GM21786 (cell line): ENCODE measurements at regions not wholly inside any gene's neighbourhood (a gene's known extent, or its start where the extent isn't known, plus 50 kb on each side); places are given as distances from the start of the nearest gene placed in this dataset.

Experiments used
- ATAC-seq: cut with Tn5 transposase; IDR thresholded peaks from one replicate; pipeline ENCODE4 v1.9.1; 2021; ENCODE audit not compliant: unreplicated experiment

DNA sequence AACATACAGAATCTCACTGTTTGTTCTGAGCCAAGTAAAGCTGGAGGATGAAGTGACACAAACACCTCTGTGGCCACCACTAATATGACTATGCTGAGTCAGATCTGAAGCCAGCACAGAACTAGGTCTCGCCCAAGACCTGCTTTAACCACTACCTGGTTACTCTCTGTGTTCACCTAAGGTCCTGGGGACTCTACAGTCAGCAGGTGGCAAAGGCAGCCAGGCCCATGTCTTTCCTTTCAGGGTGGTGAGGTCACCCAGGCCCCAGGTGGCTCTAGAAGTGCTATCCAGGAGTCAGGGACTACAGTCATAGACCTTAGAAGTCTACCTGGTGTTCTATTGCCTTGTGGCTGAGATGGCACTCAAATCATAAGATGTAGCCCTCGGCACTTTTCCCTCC lies 287.9 kb upstream of the ARRDC4 start:
- no peak for ATAC-seq

DNA sequence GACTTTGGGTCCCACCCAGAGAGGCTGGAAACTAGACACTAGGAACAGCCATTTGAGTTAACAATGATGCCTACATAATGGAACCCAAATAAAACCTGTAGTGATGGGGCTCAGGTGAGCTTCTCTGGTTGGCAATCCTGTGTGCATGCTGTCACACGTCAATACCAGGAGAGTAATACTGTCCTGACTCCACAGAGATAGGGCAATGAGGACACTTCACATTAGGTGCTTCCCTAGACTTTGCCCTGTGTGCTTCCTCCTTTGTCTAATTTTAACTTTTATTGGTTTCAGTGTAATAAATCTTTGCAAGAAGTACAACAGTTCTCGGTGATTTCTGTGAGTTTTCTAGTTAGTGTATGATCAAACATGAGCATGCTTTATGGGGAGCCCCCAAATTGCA lies 281.8 kb upstream of the ARRDC4 start:
- no peak for ATAC-seq

GRCh38 chr15:97679106-97679688 lies 281.3 kb upstream of the ARRDC4 start:
- no peak for ATAC-seq

DNA sequence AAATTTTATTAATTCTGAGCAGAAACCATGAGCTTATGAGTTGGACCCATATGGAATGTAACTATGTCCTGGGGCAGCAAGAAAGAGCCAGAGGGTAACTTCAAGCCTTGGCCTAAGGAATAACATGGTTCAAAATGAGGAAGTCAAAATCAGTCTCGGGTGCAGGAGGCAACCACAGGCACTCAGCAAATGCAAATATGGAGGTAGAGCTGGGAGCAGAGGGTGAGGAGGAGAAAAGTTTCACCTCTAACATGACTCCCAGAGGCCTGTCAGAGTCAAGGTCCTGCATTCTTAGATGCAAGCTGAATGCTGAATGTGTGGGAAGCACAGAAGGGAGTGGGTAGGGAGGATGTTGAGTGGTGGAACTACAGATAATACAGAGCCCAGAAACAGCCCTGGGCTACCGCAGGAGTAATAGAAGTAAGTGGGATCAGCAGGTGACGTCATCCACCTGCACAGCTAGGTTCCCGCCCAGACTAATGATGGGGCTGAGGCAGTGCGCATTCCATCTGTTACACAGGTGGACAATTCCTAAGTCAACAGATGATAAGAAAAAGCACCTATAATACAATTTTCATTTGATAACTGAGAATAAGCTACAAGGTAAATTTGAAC lies 279.8 kb upstream of the ARRDC4 start:
- ATAC-seq = no peak

DNA sequence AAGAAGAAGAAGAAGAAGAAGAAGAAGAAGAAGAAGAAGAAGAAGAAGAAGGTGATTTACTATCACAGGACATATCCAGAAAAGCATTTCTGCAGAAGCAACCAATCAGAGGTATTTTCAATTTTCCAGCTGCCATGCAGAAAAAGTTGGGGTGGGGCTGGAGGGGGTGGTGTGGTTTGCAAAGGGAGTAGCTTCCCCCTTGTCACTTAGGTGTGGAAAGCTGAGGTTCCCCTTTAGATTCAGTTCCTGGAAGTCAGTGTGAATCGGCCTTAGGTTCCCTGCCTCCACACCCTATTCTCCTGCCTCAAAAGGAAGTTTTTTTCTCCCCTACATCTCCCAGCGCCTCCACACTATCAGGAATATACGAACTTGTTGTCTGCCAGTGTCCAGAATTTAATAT lies 276.7 kb upstream of the ARRDC4 start:
- ATAC-seq = no peak

DNA sequence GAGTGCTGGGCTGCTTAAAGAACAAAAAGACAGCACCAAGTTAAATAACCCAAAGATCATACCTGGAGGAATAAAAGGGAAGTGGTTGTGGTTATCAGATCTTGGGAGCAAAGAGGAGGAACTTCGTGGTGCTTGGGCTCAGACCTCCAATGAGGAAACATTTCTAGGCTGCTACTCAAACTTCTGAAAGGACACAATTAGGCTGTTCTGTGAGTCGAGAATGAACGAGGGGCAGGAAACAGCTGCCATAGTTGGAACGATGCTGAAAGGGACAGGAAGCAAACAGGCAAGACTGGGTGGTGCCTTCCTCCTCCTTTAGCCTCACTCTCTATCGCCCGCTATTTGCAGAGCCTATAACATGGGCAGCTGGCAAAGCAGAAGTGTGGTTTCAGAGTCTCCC lies 276.3 kb upstream of the ARRDC4 start:
- ATAC-seq = no peak

- no peak for ATAC-seq
Observed at GRCh38 chr15:97686324-97686723, 274.2 kb upstream of the ARRDC4 start.

GRCh38 chr15:97687654-97688053 lies 272.8 kb upstream of the ARRDC4 start:
- no peak for ATAC-seq

DNA sequence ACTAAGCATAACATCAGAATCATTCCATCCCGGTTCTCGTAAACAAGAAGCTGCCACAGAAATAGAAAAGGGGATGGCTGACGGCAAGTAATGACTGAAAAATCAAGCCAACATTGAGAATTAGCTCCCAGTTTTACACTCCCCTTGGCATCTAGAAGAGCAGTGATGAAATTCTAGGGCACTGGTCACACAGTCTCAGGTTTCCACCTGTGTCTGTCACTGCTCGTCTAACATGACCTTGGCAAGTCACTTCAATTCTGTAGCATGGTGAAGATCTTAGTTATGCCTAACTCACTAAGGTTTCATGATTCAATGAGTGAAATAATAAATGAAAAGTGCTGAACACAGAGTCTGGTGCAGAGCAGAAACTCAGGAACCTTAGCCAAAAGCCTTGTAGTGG lies 272.3 kb upstream of the ARRDC4 start:
- ATAC-seq = no peak

- no peak for ATAC-seq
Observed at GRCh38 chr15:97688886-97689285, 271.6 kb upstream of the ARRDC4 start.

DNA sequence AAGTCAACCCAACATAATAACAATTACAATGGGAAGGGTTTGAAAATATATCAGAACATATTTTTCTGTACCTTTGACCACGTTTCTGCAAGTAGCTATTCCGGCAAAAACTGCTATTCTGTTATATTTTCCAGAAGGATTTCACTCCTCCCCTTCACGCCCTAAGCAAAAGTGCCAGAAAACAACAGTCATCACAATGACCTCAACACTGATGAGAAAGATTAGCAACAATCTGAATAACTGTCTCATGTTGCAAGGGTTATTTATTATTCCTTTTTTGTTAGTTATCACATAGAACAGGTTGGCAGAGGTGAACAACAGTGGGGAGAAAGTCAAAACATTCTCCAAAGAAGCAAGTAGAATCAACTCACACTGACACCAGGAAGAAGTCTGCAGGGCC lies 269.4 kb upstream of the ARRDC4 start:
- no peak for ATAC-seq

GRCh38 chr15:97691799-97692198 lies 268.7 kb upstream of the ARRDC4 start:
- no peak for ATAC-seq

DNA sequence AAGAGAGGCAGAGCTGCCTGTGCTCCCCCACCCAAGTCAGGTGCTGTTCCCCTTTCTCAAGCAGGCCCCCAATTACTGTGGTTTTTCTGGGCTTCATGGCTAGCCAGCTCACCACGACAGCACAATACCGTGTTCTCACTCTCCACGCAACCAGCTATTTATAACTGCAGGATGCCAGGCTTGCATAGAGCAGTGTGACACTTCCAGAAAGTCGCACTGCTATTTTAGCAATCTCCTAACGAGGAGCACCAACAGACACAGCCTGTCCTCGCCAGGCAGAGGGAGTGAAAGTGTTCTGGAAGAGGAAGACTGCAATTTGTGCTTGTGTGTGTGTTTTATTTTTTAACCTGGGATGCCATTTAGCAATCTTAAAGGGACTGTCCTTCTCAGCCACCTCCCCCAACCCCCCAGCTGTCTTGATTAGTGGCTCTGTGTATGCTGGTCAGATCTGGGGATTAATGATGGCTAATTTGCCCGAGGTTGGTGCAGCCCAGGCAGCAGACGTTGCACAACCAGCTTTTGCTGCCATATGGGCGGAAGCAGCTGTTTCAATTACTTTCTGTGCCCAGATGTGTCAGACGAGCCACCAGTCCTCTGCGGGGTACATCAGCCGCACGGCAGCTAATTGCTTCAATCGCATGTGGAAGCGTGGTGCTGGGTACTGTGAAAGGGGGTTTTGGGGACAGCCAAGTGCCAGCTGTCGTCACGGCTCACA lies 268.0 kb upstream of the ARRDC4 start:
- no peak for ATAC-seq

GRCh38 chr15:97694456-97694855 lies 266.0 kb upstream of the ARRDC4 start:
- no peak for ATAC-seq

GRCh38 chr15:97703400-97703799 lies 257.1 kb upstream of the ARRDC4 start:
- ATAC-seq = no peak

DNA sequence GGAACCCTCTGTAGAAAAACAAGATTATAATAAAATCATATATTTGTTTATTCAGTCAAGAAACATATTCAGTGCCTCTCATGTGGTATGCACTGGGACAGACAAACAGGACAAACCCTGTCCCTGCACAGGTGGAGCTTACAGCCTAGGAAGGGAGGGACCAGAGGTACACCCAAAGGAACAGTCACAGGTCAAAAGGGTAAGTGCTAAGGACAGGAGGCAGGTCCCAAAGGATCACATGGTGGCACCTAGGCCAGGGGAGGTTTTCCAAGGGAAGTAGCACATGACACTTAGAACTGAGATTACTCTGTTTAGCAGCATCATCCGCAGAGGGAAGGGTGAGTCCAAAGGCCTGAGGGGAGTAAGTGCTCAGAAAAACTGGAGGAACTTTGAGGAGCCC lies 254.4 kb upstream of the ARRDC4 start:
- no peak for ATAC-seq

DNA sequence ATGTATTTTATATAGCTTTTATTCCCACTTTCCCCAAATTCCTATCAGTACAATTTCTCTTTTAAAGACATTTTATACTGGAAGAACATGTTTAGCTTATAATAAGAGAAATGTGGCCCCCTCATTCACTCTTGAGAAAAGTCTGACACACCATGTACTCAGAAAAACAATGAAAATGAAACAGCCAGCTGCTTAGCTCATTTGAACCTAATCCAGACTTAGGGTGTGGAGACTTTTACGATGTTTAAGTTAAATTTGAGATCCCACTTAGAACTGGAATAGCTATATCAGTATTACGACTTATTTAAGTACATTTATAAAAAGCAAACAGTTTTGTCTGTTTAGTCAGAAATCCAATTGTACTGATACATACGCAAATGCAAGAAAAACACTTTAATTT lies 252.3 kb upstream of the ARRDC4 start:
- no peak for ATAC-seq

DNA sequence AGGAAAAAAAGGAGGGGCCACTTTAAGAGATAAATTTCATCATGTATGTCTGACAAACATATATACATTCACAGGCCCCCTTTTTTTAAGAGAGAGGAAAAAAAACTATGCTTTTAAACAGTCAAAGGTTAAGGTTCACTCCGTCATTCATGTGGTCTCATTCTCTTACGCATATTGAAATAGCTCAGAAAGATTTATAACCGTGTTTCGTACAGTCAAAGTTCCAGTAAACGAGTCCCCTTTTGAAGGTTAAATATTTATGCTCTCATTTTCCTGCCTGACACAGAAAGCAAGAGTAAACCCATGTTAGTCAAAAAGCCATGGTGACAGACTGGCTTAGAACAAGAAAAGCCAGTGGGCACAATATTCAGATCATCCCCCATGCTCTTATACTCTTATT lies 248.0 kb upstream of the ARRDC4 start:
- ATAC-seq = no peak

DNA sequence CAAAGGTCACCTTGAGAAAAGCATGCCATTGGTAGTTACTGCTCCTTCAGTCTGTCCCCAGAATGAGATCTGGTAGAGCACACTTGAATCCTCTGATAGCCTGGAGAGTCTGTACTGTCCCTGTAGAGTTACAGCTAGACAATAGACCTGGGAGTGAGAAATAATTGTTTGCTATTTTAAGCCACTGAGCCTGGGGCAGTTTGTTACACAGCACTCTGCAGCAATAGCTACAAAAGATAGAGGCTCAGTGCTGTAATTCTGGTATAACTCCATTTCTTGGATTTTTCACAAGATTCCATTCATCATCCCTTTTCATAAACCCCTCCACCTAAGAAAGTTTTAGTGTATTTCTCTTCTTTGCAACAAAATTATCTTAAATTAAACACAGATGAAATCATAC lies 242.7 kb upstream of the ARRDC4 start:
- no peak for ATAC-seq

DNA sequence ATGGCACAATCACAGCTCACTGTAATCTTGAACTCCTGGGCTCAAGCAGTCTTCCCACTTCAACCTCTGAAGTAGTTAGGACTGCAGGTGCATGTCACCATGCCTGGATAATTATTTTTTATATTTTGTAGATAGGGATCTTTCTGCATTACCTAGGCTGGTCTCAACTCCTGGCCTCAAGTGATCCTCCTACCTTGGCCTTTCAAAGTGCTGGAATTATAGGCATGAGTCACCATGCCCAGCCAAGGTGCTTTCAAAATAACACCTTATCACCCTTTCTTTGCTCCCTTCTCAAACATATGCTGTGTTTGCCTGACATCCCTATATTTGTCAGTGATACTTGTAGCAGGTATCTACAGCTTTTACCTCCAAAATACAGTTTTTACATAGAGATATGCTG lies 242.0 kb upstream of the ARRDC4 start:
- no peak for ATAC-seq

- ATAC-seq = no peak
Observed at GRCh38 chr15:97728791-97729190, 231.7 kb upstream of the ARRDC4 start.

GRCh38 chr15:97729270-97729669 lies 231.2 kb upstream of the ARRDC4 start:
- no peak for ATAC-seq

GRCh38 chr15:97730315-97730714 lies 230.2 kb upstream of the ARRDC4 start:
- no peak for ATAC-seq
